ENCODE measurements at regions not wholly inside any gene's neighbourhood (a gene's known extent, or its start where the extent isn't known, plus 50 kb on each side); places are given as distances from the start of the nearest gene placed in this dataset.

DNA sequence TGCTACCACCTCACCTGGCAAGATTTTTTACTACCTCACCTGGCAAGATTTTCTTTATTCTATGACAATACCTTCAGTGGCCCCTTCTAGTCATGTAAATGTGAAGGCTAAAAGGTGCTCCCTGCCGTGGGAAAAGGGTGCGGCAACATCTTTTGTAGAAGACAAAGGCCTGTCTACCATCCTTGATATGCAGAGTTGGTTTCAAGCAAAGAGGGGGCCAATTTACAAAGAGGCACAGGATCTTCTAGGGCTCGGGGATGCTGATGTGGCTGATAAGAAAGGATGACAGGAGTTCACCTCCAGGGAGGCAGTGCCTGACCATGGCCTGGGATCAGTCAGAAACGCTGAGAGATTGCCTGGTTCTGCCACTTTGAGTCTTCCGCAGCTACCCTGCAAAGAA is 165.4 kb upstream of the SLC1A4 start (continued):
- TF ChIP-seq CHD7 (IDR thresholded peaks at IDR 0.05; ENCODE audit: insufficient replicate concordance, low read length) (peak; percentile 79), CBX5 (IDR thresholded peaks at IDR 0.05; ENCODE audit: low read depth, low read length) (no peak), EP300 (IDR thresholded peaks at IDR 0.05; ENCODE audit: borderline replicate concordance in 1 of 2, low read depth in 2 of 2, low read length in 2 of 2) (peak in 1 of 2 experiments; percentile 44; a peak in 1 of 3 replicates), KDM1A (IDR thresholded peaks at IDR 0.05; ENCODE audit: borderline replicate concordance, low read length) (peak; percentile 54; the same call in 1 of the 2 replicates), CEBPB (IDR thresholded peaks at IDR 0.05; ENCODE audit: low read depth, low read length) (peak; percentile 78), SIX5 (IDR thresholded peaks at IDR 0.05; ENCODE audit: low read depth, low read length) (no peak), YY1 (IDR thresholded peaks at IDR 0.05; ENCODE audit: low read depth, low read length) (0 out of 2 replicates have a peak, but pooled peaks have one; percentile 61), EGR1 (IDR thresholded peaks at IDR 0.05; ENCODE audit: borderline replicate concordance, low read depth, low read length) (no peak), SIN3A (conservative IDR thresholded peaks at IDR 0.05 in 1 of 2, IDR thresholded peaks at IDR 0.05 in 1 of 2; ENCODE audit: low read depth in 1 of 2, low read length in 2 of 2) (peak in 1 of 2 experiments; percentile 47; a peak in 1 of 4 replicates), TEAD4 (IDR thresholded peaks at IDR 0.05; ENCODE audit: low read depth, low read length) (no peak), CTBP2 (IDR thresholded peaks at IDR 0.05; ENCODE audit: borderline replicate concordance, insufficient read depth, insufficient read length, low read length) (peak; percentile 59), BACH1 (IDR thresholded peaks at IDR 0.05; ENCODE audit: low read length) (no peak)

Data from H1 (cell line).